CD4-positive, CD25-positive, alpha-beta regulatory T cell (primary cell): ENCODE measurements at regions not wholly inside any gene's neighbourhood (a gene's known extent, or its start where the extent isn't known, plus 50 kb on each side); places are given as distances from the start of the nearest gene placed in this dataset.
"Not testable (repeated sequence)": the region's sequence is repeated elsewhere in the genome, so short reads cannot be mapped to it uniquely, and the experiment has no call there.

ENCODE experiments used
- ATAC-seq, 2 donors: fragments of 150-1000 bp; cut with Tn5 transposase; one replicate each; pipeline ENCODE4 v1.10.0; 2021; ENCODE audit warnings: low read depth in 2 of 2, moderate number of reproducible peaks in 2 of 2, moderate library complexity in 1 of 2
- DNase-seq, 3 donors: peaks; one replicate each; pipeline versions ENCODE4 v3.0.0 to v3.0.0-alpha.2; 2012 to 2022; ENCODE audit warnings: mixed read lengths in 1 of 3
- H3K27ac ChIP-seq: one replicate; pipeline ENCODE4 v1.7.0; 2013; ENCODE audit warnings: mild to moderate bottlenecking, low read length; ENCODE audit not compliant: insufficient read depth, poor library complexity, severe bottlenecking
- H3K27me3 ChIP-seq: one replicate; pipeline ENCODE4 v1.7.0; 2013; ENCODE audit warnings: low read length; ENCODE audit not compliant: control insufficient read depth, insufficient read depth
- H3K36me3 ChIP-seq: one replicate; pipeline ENCODE4 v1.7.0; 2013; ENCODE audit warnings: mild to moderate bottlenecking, low read length, moderate library complexity; ENCODE audit not compliant: control insufficient read depth, insufficient read depth
- H3K4me1 ChIP-seq: 2 replicates; pipeline ENCODE4 v1.7.0; 2013; ENCODE audit warnings: mild to moderate bottlenecking, low read length; ENCODE audit not compliant: insufficient read depth, control insufficient read depth, poor library complexity, severe bottlenecking
- H3K4me3 ChIP-seq: one replicate; pipeline ENCODE4 v1.7.0; 2013; ENCODE audit warnings: low read depth, mild to moderate bottlenecking, low read length, moderate library complexity
- H3K9me3 ChIP-seq, 2 experiments: 1 replicate in 1 of 2; 2 replicates in 1 of 2; pipeline ENCODE4 v1.7.0; 2013; ENCODE audit warnings: low read length in 2 of 2, mild to moderate bottlenecking in 1 of 2, moderate library complexity in 1 of 2; ENCODE audit not compliant: control insufficient read depth in 2 of 2
- H3K27ac Mint-ChIP-seq, 3 donors: one replicate each; pipeline ENCODE4 v1.8.0; 2020 to 2022; ENCODE audit warnings: mild to moderate bottlenecking in 3 of 3, mixed read lengths in 3 of 3, moderate library complexity in 2 of 3
- H3K27me3 Mint-ChIP-seq: one replicate; pipeline ENCODE4 v1.8.0; 2022; ENCODE audit warnings: mild to moderate bottlenecking, mixed read lengths
- H3K36me3 Mint-ChIP-seq: one replicate; pipeline ENCODE4 v1.8.0; 2020; ENCODE audit warnings: mixed read lengths
- H3K4me1 Mint-ChIP-seq, 4 donors: one replicate each; pipeline ENCODE4 v1.8.0; 2020 to 2022; ENCODE audit warnings: mixed read lengths in 4 of 4, mild to moderate bottlenecking in 1 of 4
- H3K4me3 Mint-ChIP-seq, 4 donors: one replicate each; pipeline ENCODE4 v1.8.0; 2020 to 2022; ENCODE audit warnings: mild to moderate bottlenecking in 4 of 4, mixed read lengths in 4 of 4, moderate library complexity in 3 of 4
- H3K9me3 Mint-ChIP-seq, 7 donors: one replicate each; pipeline ENCODE4 v1.8.0; 2020 to 2022; ENCODE audit warnings: mixed read lengths in 7 of 7, mild to moderate bottlenecking in 3 of 7, moderate library complexity in 2 of 7

GRCh38 chr1:125064029-125064428 lies 3879.3 kb downstream of the SRGAP2C start:
- not testable (repeated sequence) for H3K27ac Mint-ChIP-seq, H3K4me1 Mint-ChIP-seq, ATAC-seq, H3K4me1 ChIP-seq, H3K4me3 Mint-ChIP-seq, H3K4me3 ChIP-seq, H3K36me3 Mint-ChIP-seq, H3K36me3 ChIP-seq, DNase-seq, H3K27me3 ChIP-seq, H3K27ac ChIP-seq, H3K27me3 Mint-ChIP-seq
- peaks cover 0 to 29% (median 12%) of the 10 kb centered on the region in 7 donors for H3K9me3 Mint-ChIP-seq
- H3K9me3 ChIP-seq = peaks cover 7 to 18% of the 10 kb centered on the region in 2 experiments

- H3K4me3 ChIP-seq = no peak overlapping the region
- Mint-ChIP-seq H3K36me3 (peaks cover 3% of the 10 kb centered on the region), H3K27ac (no peak overlapping the region), H3K4me3 (no peak overlapping the region), H3K9me3 (peaks cover 0 to 33% (median 12%) of the 10 kb centered on the region in 7 donors), H3K4me1 (no peaks in the 10 kb centered on the region), H3K27me3 (no peaks in the 10 kb centered on the region)
- peaks cover 9 to 18% of the 10 kb centered on the region in 2 experiments for H3K9me3 ChIP-seq
- H3K27me3 ChIP-seq = no peaks in the 10 kb centered on the region
- no peak for ATAC-seq
- no peaks in the 10 kb centered on the region for H3K36me3 ChIP-seq
- no peak for DNase-seq
- no peaks in the 10 kb centered on the region for H3K4me1 ChIP-seq
- no peak overlapping the region for H3K27ac ChIP-seq
Observed at GRCh38 chr1:125064481-125064880, 3879.7 kb downstream of the SRGAP2C start.

DNA sequence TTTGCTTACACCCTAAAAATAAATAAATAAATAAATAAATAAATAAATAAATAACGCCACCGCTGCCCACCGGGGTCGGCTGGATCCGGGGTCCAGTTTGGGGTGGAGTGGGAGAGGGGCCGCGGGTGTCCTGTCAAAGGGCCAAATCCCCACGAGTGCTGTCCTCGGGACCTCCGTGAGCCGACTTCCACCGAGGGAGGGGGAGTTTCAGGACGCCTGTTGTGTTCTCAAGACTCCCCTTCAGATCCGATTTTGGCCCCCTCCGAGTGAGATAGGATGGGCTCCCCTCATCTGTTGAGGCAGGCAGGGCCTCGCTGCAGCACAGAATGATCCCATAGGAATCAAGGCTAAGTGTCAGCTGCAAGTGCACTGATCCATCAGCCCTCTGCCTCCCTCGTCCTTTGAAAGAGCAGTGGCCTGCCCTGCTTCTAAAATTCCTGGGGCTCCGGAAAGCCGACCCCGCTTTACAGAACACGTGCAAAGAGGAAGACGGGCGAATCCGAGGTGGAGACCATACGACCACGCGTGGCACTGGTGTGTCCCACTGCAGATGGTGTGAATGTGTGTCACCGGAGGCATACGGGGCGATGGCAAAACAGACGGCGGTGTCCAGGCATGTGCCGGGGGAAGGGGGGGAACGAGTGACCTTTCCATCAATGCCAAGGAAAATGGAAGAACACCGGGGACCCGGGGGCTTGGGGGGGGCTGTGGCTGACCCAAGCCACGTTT lies 3880.5 kb downstream of the SRGAP2C start:
- Histone ChIP-seq H3K9me3 (peaks cover 12 to 23% of the 10 kb centered on the region in 2 experiments), H3K27ac (no peak overlapping the region), H3K27me3 (no peaks in the 10 kb centered on the region), H3K4me1 (no peaks in the 10 kb centered on the region), H3K4me3 (no peak overlapping the region), H3K36me3 (no peaks in the 10 kb centered on the region)
- Mint-ChIP-seq H3K27me3 (no peaks in the 10 kb centered on the region), H3K36me3 (peaks cover 10% of the 10 kb centered on the region), H3K9me3 (peaks cover 0 to 41% (median 12%) of the 10 kb centered on the region in 7 donors), H3K4me3 (no peak overlapping the region), H3K4me1 (no peaks in the 10 kb centered on the region), H3K27ac (no peak overlapping the region)
- DNase-seq = no peak
- ATAC-seq = no peak

GRCh38 chr1:125065821-125066180 lies 3881.0 kb downstream of the SRGAP2C start:
- H3K4me1 Mint-ChIP-seq = no peaks in the 10 kb centered on the region
- H3K4me3 ChIP-seq = no peak overlapping the region
- H3K27ac Mint-ChIP-seq = no peak overlapping the region
- H3K27ac ChIP-seq = no peak overlapping the region
- peaks cover 14% of the 10 kb centered on the region for H3K36me3 Mint-ChIP-seq
- no peaks in the 10 kb centered on the region for H3K27me3 Mint-ChIP-seq
- H3K36me3 ChIP-seq = no peaks in the 10 kb centered on the region
- H3K9me3 Mint-ChIP-seq = peaks cover 0 to 47% (median 13%) of the 10 kb centered on the region in 7 donors
- H3K4me1 ChIP-seq = no peaks in the 10 kb centered on the region
- ATAC-seq = no peak
- no peaks in the 10 kb centered on the region for H3K27me3 ChIP-seq
- H3K4me3 Mint-ChIP-seq = no peak overlapping the region
- peaks cover 14 to 23% of the 10 kb centered on the region in 2 experiments for H3K9me3 ChIP-seq
- no peak for DNase-seq

DNA sequence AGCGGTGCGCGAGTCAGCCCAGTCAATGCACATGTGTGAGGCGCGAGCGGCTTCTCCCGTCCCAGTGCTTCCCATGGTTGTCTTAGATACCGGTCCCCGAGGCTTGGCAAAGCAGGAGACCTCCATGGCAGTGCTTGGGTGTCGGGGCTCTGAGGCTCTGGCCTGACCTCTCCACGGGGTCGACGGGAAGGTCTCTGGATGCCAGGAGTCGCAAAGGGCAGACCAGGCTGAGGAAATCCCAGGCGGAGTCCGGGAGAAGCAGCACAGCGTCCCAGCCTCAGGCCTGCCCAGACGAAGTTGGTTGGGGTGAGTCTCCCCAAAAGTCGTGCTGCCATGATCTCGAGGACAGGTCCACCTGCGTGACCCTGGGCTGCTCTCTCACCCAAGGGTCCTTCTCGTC lies 3881.6 kb downstream of the SRGAP2C start:
- Mint-ChIP-seq H3K4me3 (no peak overlapping the region), H3K4me1 (no peaks in the 10 kb centered on the region), H3K9me3 (peaks cover 0 to 52% (median 13%) of the 10 kb centered on the region in 7 donors), H3K36me3 (peaks cover 14% of the 10 kb centered on the region), H3K27me3 (no peaks in the 10 kb centered on the region), H3K27ac (no peak overlapping the region)
- Histone ChIP-seq H3K4me1 (no peaks in the 10 kb centered on the region), H3K4me3 (no peak overlapping the region), H3K9me3 (peaks cover 14 to 23% of the 10 kb centered on the region in 2 experiments), H3K36me3 (no peaks in the 10 kb centered on the region), H3K27me3 (no peaks in the 10 kb centered on the region), H3K27ac (no peak overlapping the region)
- no peak for DNase-seq
- no peak for ATAC-seq

DNA sequence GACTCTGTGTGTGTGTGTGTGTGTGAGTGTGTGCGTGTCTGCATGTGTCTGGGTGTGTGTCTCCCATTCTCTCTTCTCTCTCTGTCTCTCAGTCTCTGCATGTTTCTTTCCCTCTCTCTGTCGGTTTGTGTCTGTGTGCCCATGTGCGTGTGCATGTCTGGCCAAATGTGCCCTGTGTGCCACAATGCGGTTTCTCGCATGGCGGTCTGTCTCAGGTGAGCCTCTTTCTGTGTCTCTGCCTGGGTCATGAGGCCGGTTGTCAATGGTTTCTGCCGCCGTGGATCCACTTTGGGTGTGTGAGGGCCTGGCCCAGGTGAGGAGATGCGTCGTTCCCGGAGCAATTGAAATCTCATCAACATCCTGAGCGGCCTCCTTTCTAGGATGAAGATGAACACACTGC lies 3882.1 kb downstream of the SRGAP2C start:
- H3K4me1 Mint-ChIP-seq, H3K4me3 ChIP-seq, H3K27me3 Mint-ChIP-seq, DNase-seq, H3K27me3 ChIP-seq, ATAC-seq, H3K27ac Mint-ChIP-seq, H3K4me1 ChIP-seq, H3K36me3 ChIP-seq, H3K27ac ChIP-seq, H3K4me3 Mint-ChIP-seq: not testable (repeated sequence)
- Mint-ChIP-seq H3K9me3 (peaks cover 0 to 57% (median 14%) of the 10 kb centered on the region in 7 donors), H3K36me3 (peaks cover 14% of the 10 kb centered on the region)
- H3K9me3 ChIP-seq = peaks cover 14 to 23% of the 10 kb centered on the region in 2 experiments

DNA sequence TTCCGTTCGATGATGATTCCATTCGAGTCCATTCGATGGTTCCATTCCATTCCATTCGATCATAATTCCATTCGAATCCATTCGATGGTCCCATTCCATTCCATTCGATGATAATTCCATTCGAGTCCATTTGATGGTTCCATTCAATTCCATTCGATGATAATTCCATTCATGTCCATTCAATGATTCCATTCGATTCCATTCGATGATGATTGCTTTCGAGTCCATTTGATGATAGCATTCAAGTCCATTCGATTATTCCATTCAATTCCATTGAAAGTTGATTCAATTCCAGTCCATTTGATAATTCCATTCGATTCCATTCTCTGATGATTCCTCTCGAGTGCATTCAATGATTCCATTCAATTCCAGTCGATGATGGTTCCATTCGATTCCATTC lies 3895.3 kb downstream of the SRGAP2C start:
- DNase-seq (no peak), ATAC-seq (no peak)
- Histone ChIP-seq H3K36me3 (no peaks in the 10 kb centered on the region), H3K4me3 (no peak overlapping the region), H3K4me1 (no peaks in the 10 kb centered on the region), H3K27me3 (no peaks in the 10 kb centered on the region), H3K9me3 (peaks cover 9 to 46% of the 10 kb centered on the region in 2 experiments), H3K27ac (no peak overlapping the region)
- Mint-ChIP-seq H3K36me3 (peaks cover 21% of the 10 kb centered on the region), H3K4me3 (no peak overlapping the region), H3K27me3 (no peaks in the 10 kb centered on the region), H3K9me3 (peaks cover 9 to 72% (median 42%) of the 10 kb centered on the region in 7 donors), H3K4me1 (peaks cover 0 to 4% (median 0%) of the 10 kb centered on the region in 4 donors), H3K27ac (no peak overlapping the region)
